Fibroblast of skin of back (primary cell): ENCODE measurements at regions not wholly inside any gene's neighbourhood (a gene's known extent, or its start where the extent isn't known, plus 50 kb on each side); places are given as distances from the start of the nearest gene placed in this dataset.
"Not testable (repeated sequence)": the region's sequence is repeated elsewhere in the genome, so short reads cannot be mapped to it uniquely, and the experiment has no call there.

ENCODE experiments used
- DNase-seq: peaks from one replicate; pipeline ENCODE4 v3.0.0-alpha.2; 2013

- no peak for DNase-seq
Measured at GRCh38 chr3:82498186-82498585, 736.7 kb upstream of the GBE1 start.

- DNase-seq: peak; percentile 2
Measured at GRCh38 chr3:82496890-82497560, 735.6 kb upstream of the GBE1 start.

- no peak for DNase-seq
Measured at GRCh38 chr3:82495655-82496054, 734.2 kb upstream of the GBE1 start.

- DNase-seq: no peak
Measured at GRCh38 chr3:82494977-82495489, 733.6 kb upstream of the GBE1 start.

- no peak for DNase-seq
Measured at GRCh38 chr3:82493858-82494257, 732.4 kb upstream of the GBE1 start.

GRCh38 chr3:82475306-82475705, 713.9 kb upstream of the GBE1 start:
- DNase-seq: peak; percentile 25

GRCh38 chr3:82474711-82475110, 713.3 kb upstream of the GBE1 start:
- DNase-seq: peak; percentile 78

GRCh38 chr3:82473864-82474541, 712.6 kb upstream of the GBE1 start:
- DNase-seq: no peak

- DNase-seq: no peak
Measured at GRCh38 chr3:82467051-82467450, 705.6 kb upstream of the GBE1 start.

GRCh38 chr3:82462977-82463376, 701.5 kb upstream of the GBE1 start:
- no peak for DNase-seq

GRCh38 chr3:82461049-82461889, 699.8 kb upstream of the GBE1 start:
- DNase-seq: no peak

GRCh38 chr3:82448320-82448719, 686.9 kb upstream of the GBE1 start:
- no peak for DNase-seq

GRCh38 chr3:82428821-82429220, 667.4 kb upstream of the GBE1 start:
- not testable (repeated sequence) for DNase-seq

GRCh38 chr3:82424031-82424339, 662.5 kb upstream of the GBE1 start:
- DNase-seq: no peak

GRCh38 chr3:82423268-82424030, 662.0 kb upstream of the GBE1 start:
- DNase-seq: no peak

GRCh38 chr3:82416830-82417229, 655.4 kb upstream of the GBE1 start:
- DNase-seq: no peak

- no peak for DNase-seq
Measured at GRCh38 chr3:82416349-82416748, 654.9 kb upstream of the GBE1 start.

GRCh38 chr3:82413171-82413570, 651.7 kb upstream of the GBE1 start:
- DNase-seq: no peak

- no peak for DNase-seq
Measured at GRCh38 chr3:82410366-82410765, 648.9 kb upstream of the GBE1 start.

GRCh38 chr3:82409842-82410241, 648.4 kb upstream of the GBE1 start:
- DNase-seq: no peak

- no peak for DNase-seq
Measured at GRCh38 chr3:82392203-82392775, 630.8 kb upstream of the GBE1 start.

- DNase-seq: no peak
Measured at GRCh38 chr3:82390868-82391267, 629.4 kb upstream of the GBE1 start.
